HUES64 (cell line): ENCODE measurements at regions not wholly inside any gene's neighbourhood (a gene's known extent, or its start where the extent isn't known, plus 50 kb on each side); places are given as distances from the start of the nearest gene placed in this dataset.

Experiments used
- H3K27ac ChIP-seq: 2 replicates; pipeline ENCODE4 v1.7.0; 2013; ENCODE audit warnings: low read depth, low read length, inconsistent platforms
- H3K27me3 ChIP-seq: 2 replicates; pipeline ENCODE4 v1.6.1; 2013; ENCODE audit warnings: mild to moderate bottlenecking, low read length; ENCODE audit not compliant: insufficient read depth
- H3K36me3 ChIP-seq: 2 replicates; pipeline ENCODE4 v1.6.1; 2013; ENCODE audit warnings: mild to moderate bottlenecking, low read length; ENCODE audit not compliant: insufficient read depth
- H3K4me1 ChIP-seq: 2 replicates; pipeline ENCODE4 v1.6.1; 2013; ENCODE audit warnings: mild to moderate bottlenecking, low read length, moderate library complexity; ENCODE audit not compliant: insufficient read depth
- H3K4me3 ChIP-seq: 2 replicates; pipeline ENCODE4 v1.5.1; 2013; ENCODE audit warnings: mild to moderate bottlenecking, low read length, moderate library complexity
- H3K9ac ChIP-seq: 2 replicates; pipeline ENCODE4 v1.6.1; 2013; ENCODE audit warnings: mild to moderate bottlenecking, low read depth, low read length
- H3K9me3 ChIP-seq: 2 replicates; pipeline ENCODE4 v1.6.1; 2013; ENCODE audit warnings: low read depth, low read length; ENCODE audit not compliant: insufficient read depth
- WGBS: fragments of 150-250, 120-280 bp; methylation state at CpG from one replicate; pipeline ENCODE4 v1.1.7; 2013; ENCODE audit warnings: missing lambda C conversion rate; 5-methylcytosine and 5-hydroxymethylcytosine counted together

GRCh38 chr13:108036411-108036932 is 178.9 kb downstream of the LIG4 start:
- Histone ChIP-seq H3K4me1 (peaks cover 8% of the 10 kb centered on the region), H3K9me3 (no peaks in the 10 kb centered on the region), H3K36me3 (no peaks in the 10 kb centered on the region), H3K27me3 (no peaks in the 10 kb centered on the region), H3K27ac (no peak overlapping the region), H3K9ac (no peak overlapping the region), H3K4me3 (no peak overlapping the region)
- WGBS: 87% methylated on average over 4 of the region's 4 CpGs

- H3K4me3 ChIP-seq: no peak overlapping the region
These were observed 180.4 kb downstream of the LIG4 start for GRCh38 chr13:108034909-108035410.

GRCh38 chr13:108033800-108034707 is 181.3 kb downstream of the LIG4 start:
- no peak overlapping the region for H3K9ac ChIP-seq
- no peak overlapping the region for H3K4me3 ChIP-seq
- no peak overlapping the region for H3K27ac ChIP-seq
- no peaks in the 10 kb centered on the region for H3K36me3 ChIP-seq
- no peaks in the 10 kb centered on the region for H3K9me3 ChIP-seq
- H3K27me3 ChIP-seq: no peaks in the 10 kb centered on the region
- peaks cover 9% of the 10 kb centered on the region for H3K4me1 ChIP-seq
- 94% methylated on average over 3 of the region's 3 CpGs for WGBS

More at GRCh38 chr13:108034909-108035410, 180.4 kb downstream of the LIG4 start:
- H3K27ac ChIP-seq: no peak overlapping the region
- H3K9ac ChIP-seq: no peak overlapping the region
- WGBS: 93% methylated on average over 5 of the region's 5 CpGs
- H3K4me1 ChIP-seq: peaks cover 9% of the 10 kb centered on the region
- H3K9me3 ChIP-seq: no peaks in the 10 kb centered on the region
- no peaks in the 10 kb centered on the region for H3K36me3 ChIP-seq
- H3K27me3 ChIP-seq: no peaks in the 10 kb centered on the region

GRCh38 chr13:108031865-108032264 is 183.5 kb downstream of the LIG4 start:
- WGBS: 79% methylated on average over 5 of the region's 5 CpGs
- no peak overlapping the region for H3K9ac ChIP-seq
- H3K27ac ChIP-seq: no peak overlapping the region
- peaks cover 9% of the 10 kb centered on the region for H3K4me1 ChIP-seq
- H3K9me3 ChIP-seq: no peaks in the 10 kb centered on the region
- no peaks in the 10 kb centered on the region for H3K27me3 ChIP-seq
- H3K36me3 ChIP-seq: no peaks in the 10 kb centered on the region
- H3K4me3 ChIP-seq: no peak overlapping the region

- H3K36me3 ChIP-seq: no peaks in the 10 kb centered on the region
- no peaks in the 10 kb centered on the region for H3K27me3 ChIP-seq
- 100% methylated on average over 1 of the region's 1 CpG for WGBS
- peaks cover 9% of the 10 kb centered on the region for H3K4me1 ChIP-seq
- H3K9ac ChIP-seq: no peak overlapping the region
- no peaks in the 10 kb centered on the region for H3K9me3 ChIP-seq
- H3K27ac ChIP-seq: no peak overlapping the region
- H3K4me3 ChIP-seq: no peak overlapping the region
These were observed 184.6 kb downstream of the LIG4 start for GRCh38 chr13:108030769-108031168.

GRCh38 chr13:108026680-108027410 is 188.5 kb downstream of the LIG4 start:
- Histone ChIP-seq H3K9me3 (no peaks in the 10 kb centered on the region), H3K27ac (no peak overlapping the region), H3K9ac (no peak overlapping the region), H3K4me1 (peaks cover 5% of the 10 kb centered on the region), H3K4me3 (no peak overlapping the region), H3K36me3 (no peaks in the 10 kb centered on the region), H3K27me3 (no peaks in the 10 kb centered on the region)
- WGBS: 90% methylated on average over 2 of the region's 3 CpGs

GRCh38 chr13:108020027-108020426 is 195.3 kb downstream of the LIG4 start:
- Histone ChIP-seq H3K27ac (no peak overlapping the region), H3K27me3 (no peaks in the 10 kb centered on the region), H3K9ac (no peak overlapping the region), H3K4me1 (no peaks in the 10 kb centered on the region), H3K36me3 (no peaks in the 10 kb centered on the region), H3K4me3 (no peak overlapping the region), H3K9me3 (peaks cover 16% of the 10 kb centered on the region)
- 96% methylated on average over 3 of the region's 4 CpGs for WGBS

GRCh38 chr13:108018371-108018870 is 196.9 kb downstream of the LIG4 start:
- Histone ChIP-seq H3K27me3 (no peaks in the 10 kb centered on the region), H3K4me1 (no peaks in the 10 kb centered on the region), H3K4me3 (no peak overlapping the region), H3K27ac (no peak overlapping the region), H3K9ac (no peak overlapping the region), H3K9me3 (peaks cover 16% of the 10 kb centered on the region), H3K36me3 (no peaks in the 10 kb centered on the region)
- 100% methylated on average over 2 of the region's 2 CpGs for WGBS

GRCh38 chr13:108006619-108007018 is 208.7 kb downstream of the LIG4 start:
- H3K4me1 ChIP-seq: peaks cover 17% of the 10 kb centered on the region
- no peak overlapping the region for H3K9ac ChIP-seq
- 93% methylated on average over 8 of the region's 9 CpGs for WGBS
- H3K36me3 ChIP-seq: no peaks in the 10 kb centered on the region
- H3K9me3 ChIP-seq: 0 out of 2 replicates have a peak, but pooled peaks cover 3% of the 10 kb centered on the region
- no peak overlapping the region for H3K27ac ChIP-seq
- no peaks in the 10 kb centered on the region for H3K27me3 ChIP-seq
- no peak overlapping the region for H3K4me3 ChIP-seq

- Histone ChIP-seq H3K9ac (no peak overlapping the region), H3K27me3 (no peaks in the 10 kb centered on the region), H3K27ac (no peak overlapping the region), H3K4me1 (peaks cover 17% of the 10 kb centered on the region), H3K4me3 (no peak overlapping the region), H3K36me3 (no peaks in the 10 kb centered on the region), H3K9me3 (0 out of 2 replicates have a peak, but pooled peaks cover 3% of the 10 kb centered on the region)
- WGBS: 91% methylated on average over 3 of the region's 3 CpGs
These were observed 210.1 kb downstream of the LIG4 start for GRCh38 chr13:108005231-108005630.

- Histone ChIP-seq H3K9me3 (no peaks in the 10 kb centered on the region), H3K4me3 (no peak overlapping the region), H3K9ac (no peak overlapping the region), H3K27ac (no peak overlapping the region), H3K4me1 (peaks cover 17% of the 10 kb centered on the region), H3K27me3 (no peaks in the 10 kb centered on the region), H3K36me3 (no peaks in the 10 kb centered on the region)
- 88% methylated on average over 3 of the region's 3 CpGs for WGBS
These were observed 211.7 kb downstream of the LIG4 start for GRCh38 chr13:108003626-108004025.
